Activated CD8-positive, alpha-beta T cell treated with anti-CD3 and anti-CD28 coated beads for 36 hours (primary cell): ENCODE measurements at regions not wholly inside any gene's neighbourhood (a gene's known extent, or its start where the extent isn't known, plus 50 kb on each side); places are given as distances from the start of the nearest gene placed in this dataset.

Source experiments
- ATAC-seq: fragments of 200-7000 bp; cut with Tn5 transposase; one replicate; pipeline ENCODE4 v1.10.0; 2021; ENCODE audit warnings: mild to moderate bottlenecking, moderate library complexity
- CTCF ChIA-PET: fragments of 350-600 bp; sonication (Branson Sonifier 250); formaldehyde crosslinking; loops from one replicate; lab custom pipeline; 2021; ENCODE audit warnings: antibody characterized with exemption; lab: Charles Lee
- POLR2A ChIA-PET: fragments of 350-600 bp; sonication (Branson Sonifier 250); formaldehyde crosslinking; loops from one replicate; lab custom pipeline; 2021; ENCODE audit warnings: antibody characterized with exemption; lab: Charles Lee
- DNase-seq: peaks from one replicate; pipeline ENCODE4 v3.0.0-alpha.2; 2020
- H3K27ac Mint-ChIP-seq: one replicate; pipeline ENCODE4 v1.8.0; 2021; ENCODE audit warnings: mild to moderate bottlenecking, mixed read lengths
- H3K27me3 Mint-ChIP-seq: one replicate; pipeline ENCODE4 v1.8.0; 2021; ENCODE audit warnings: mixed read lengths
- H3K36me3 Mint-ChIP-seq: one replicate; pipeline ENCODE4 v1.8.0; 2021; ENCODE audit warnings: low read depth, mixed read lengths
- H3K4me1 Mint-ChIP-seq: one replicate; pipeline ENCODE4 v1.8.0; 2021; ENCODE audit warnings: low read depth, mixed read lengths
- H3K4me3 Mint-ChIP-seq: one replicate; pipeline ENCODE4 v1.8.0; 2021; ENCODE audit warnings: mild to moderate bottlenecking, moderate library complexity, mixed read lengths
- H3K9me3 Mint-ChIP-seq: one replicate; pipeline ENCODE4 v1.8.0; 2021; ENCODE audit warnings: mixed read lengths
- intact Hi-C: fragments of 100-400 bp; cut with micrococcal nuclease; formaldehyde crosslinking; loops from one replicate; pipeline ENCODE4 v1.10.0; 2022
- TF ChIP-seq, protein P1 (sequence below): fragments of 200-600 bp; IDR thresholded peaks from one replicate; pipeline ENCODE4 v1.8.0; 2022; ENCODE audit warnings: antibody characterized with exemption, mild to moderate bottlenecking

DNA sequence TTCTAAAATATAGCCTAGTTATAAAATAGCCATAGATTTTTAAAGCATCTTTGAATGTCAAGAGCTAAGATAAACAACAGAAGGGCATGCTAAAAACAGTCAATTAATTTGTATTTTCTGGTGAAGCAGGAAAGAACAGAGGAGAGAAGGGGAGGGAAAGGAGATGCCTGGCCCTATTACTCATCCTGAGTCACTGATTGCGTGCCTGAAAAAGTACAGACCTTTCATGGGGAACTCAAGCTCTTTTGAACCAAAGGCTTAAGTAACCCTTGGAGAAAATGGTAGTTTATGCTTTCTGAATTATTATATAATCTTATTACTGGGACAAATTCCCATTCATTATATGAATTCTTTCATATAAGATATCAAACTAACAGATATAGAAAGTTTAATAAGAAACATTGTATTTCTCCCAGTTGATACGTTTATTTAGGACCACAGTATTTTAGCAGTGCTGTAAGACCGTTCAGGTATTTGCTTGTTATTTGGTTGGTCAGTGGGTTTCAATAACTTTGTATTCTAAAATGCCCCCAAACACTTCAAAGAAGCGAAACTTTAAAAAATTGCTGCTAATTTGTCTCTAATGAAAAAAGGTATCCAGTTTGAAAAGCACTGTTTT lies 151.3 kb downstream of the HGF start:
- Mint-ChIP-seq H3K27me3 (no peaks in the 10 kb centered on the region), H3K4me1 (no peaks in the 10 kb centered on the region), H3K4me3 (no peak overlapping the region), H3K9me3 (peaks cover 2% of the 10 kb centered on the region), H3K27ac (no peak overlapping the region), H3K36me3 (no peaks in the 10 kb centered on the region)
- POLR2A ChIA-PET, result no interaction called here
- TF ChIP-seq, protein P1, sequence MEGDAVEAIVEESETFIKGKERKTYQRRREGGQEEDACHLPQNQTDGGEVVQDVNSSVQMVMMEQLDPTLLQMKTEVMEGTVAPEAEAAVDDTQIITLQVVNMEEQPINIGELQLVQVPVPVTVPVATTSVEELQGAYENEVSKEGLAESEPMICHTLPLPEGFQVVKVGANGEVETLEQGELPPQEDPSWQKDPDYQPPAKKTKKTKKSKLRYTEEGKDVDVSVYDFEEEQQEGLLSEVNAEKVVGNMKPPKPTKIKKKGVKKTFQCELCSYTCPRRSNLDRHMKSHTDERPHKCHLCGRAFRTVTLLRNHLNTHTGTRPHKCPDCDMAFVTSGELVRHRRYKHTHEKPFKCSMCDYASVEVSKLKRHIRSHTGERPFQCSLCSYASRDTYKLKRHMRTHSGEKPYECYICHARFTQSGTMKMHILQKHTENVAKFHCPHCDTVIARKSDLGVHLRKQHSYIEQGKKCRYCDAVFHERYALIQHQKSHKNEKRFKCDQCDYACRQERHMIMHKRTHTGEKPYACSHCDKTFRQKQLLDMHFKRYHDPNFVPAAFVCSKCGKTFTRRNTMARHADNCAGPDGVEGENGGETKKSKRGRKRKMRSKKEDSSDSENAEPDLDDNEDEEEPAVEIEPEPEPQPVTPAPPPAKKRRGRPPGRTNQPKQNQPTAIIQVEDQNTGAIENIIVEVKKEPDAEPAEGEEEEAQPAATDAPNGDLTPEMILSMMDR, result no peak
- intact Hi-C loops, result no loop called here
- CTCF ChIA-PET, result no interaction called here
- DNase-seq, result no peak
- ATAC-seq, result no peak

DNA sequence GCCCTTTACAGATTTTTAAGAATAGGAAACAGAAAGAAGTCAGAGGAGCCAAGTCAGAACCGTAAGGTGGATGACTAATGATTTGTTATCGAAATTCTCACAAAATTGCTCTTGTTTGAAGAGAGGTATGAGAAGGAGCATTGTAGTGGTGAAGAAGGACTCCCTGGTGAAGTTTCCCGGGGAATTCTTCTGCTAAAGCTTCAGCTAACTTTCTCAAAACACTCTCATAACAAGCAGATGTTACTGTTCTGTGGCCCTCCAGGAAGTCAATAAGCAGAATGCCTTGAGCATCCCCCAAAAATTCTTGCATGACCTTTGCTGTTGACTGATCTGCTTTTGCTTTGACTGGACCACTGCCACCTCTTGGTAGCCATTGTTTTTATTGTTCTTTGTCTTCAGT lies 152.9 kb downstream of the HGF start:
- ChIA-PET CTCF (no interaction called here), POLR2A (no interaction called here)
- TF ChIP-seq, protein P1, result no peak
- Mint-ChIP-seq H3K9me3 (peaks cover 2% of the 10 kb centered on the region), H3K4me3 (no peak overlapping the region), H3K27me3 (no peaks in the 10 kb centered on the region), H3K27ac (no peak overlapping the region), H3K36me3 (no peaks in the 10 kb centered on the region), H3K4me1 (no peaks in the 10 kb centered on the region)
- DNase-seq (no peak), ATAC-seq (no peak)
- intact Hi-C loops, result no loop called here

DNA sequence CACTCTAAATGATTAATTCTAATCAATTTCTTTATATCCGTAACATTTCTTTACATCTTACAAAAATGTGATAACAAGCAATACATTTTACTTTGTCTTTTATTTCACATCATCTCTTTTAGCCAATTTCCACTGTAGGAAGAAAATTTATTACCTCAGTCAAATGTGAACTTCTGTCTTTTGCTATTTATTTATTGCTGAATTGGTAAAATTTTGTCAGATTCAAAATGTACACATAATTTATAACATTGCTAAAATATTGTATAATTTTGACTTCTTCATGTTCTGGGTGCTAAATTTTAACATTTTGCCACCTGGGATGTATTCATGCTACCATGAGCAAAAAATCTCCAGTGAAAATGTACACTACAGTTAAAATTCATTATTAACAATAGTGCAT lies 158.0 kb downstream of the HGF start:
- no peak overlapping the region for H3K4me3 Mint-ChIP-seq
- intact Hi-C loops, result no loop called here
- no peak overlapping the region for H3K27ac Mint-ChIP-seq
- H3K27me3 Mint-ChIP-seq, result no peaks in the 10 kb centered on the region
- peaks cover 2% of the 10 kb centered on the region for H3K9me3 Mint-ChIP-seq
- DNase-seq (no peak), ATAC-seq (no peak)
- TF ChIP-seq, protein P1, result no peak
- POLR2A ChIA-PET, result no interaction called here
- no peaks in the 10 kb centered on the region for H3K4me1 Mint-ChIP-seq
- H3K36me3 Mint-ChIP-seq, result no peaks in the 10 kb centered on the region
- CTCF ChIA-PET, result no interaction called here

DNA sequence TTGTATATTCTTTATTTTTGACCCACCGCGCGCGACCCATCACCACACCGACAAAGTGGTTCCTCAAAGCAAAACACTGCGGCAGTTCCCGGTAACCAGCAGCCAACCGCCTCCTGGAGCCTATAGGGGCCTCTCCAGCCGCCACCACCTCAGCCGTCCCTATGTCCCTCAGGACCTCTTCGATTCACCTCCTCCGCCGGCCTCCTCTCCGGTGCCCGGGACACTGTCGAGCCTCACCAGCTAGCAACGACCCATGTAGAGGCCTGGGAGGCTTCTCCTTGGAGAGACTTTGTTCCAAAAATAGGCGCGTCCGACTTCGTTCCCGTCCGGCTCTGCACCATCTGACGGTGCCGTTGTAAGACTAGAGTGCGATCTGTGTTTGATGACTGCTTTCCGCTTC lies 158.8 kb downstream of the HGF start:
- POLR2A ChIA-PET, result no interaction called here
- CTCF ChIA-PET, result no interaction called here
- Mint-ChIP-seq H3K9me3 (peaks cover 2% of the 10 kb centered on the region), H3K27ac (no peak overlapping the region), H3K36me3 (no peaks in the 10 kb centered on the region), H3K27me3 (no peaks in the 10 kb centered on the region), H3K4me3 (no peak overlapping the region), H3K4me1 (no peaks in the 10 kb centered on the region)
- intact Hi-C loops, result no loop called here
- DNase-seq (no peak), ATAC-seq (no peak)
- TF ChIP-seq, protein P1, result no peak

DNA sequence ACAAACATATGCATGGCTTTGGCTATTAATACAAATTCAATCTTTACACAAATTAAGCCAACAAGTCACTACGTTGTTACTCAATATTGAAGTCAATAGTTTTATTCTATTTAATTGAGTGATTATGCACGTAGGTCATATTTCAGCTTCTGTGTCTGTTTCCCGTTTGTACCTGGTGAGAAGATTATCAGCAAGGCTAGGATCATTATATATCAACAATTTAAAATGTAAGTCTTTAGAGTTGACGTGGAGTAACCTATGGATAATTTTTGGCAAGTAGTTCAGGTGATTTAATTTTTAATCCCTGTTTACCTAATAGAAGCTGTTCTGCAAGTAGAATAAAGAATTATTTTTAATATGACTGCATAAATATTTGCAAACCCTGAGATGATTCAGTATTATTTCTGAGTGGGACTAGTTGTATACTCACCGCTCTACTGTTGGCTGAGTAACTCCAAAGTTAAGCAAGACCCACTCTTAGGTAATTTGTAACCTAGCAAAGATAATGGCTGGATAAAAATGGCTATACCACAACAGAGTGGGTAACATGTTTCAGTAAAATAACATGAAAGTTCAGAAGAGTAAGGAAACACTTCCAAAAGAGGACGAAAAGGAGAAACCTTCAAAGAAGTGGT lies 161.0 kb downstream of the HGF start:
- TF ChIP-seq, protein P1, result no peak

More for the DNA sequence above, 161.0 kb downstream of the HGF start:
- DNase-seq (no peak), ATAC-seq (no peak)
- intact Hi-C loops, result no loop called here
- Mint-ChIP-seq H3K36me3 (no peaks in the 10 kb centered on the region), H3K9me3 (no peaks in the 10 kb centered on the region), H3K27ac (no peak overlapping the region), H3K27me3 (no peaks in the 10 kb centered on the region), H3K4me1 (no peaks in the 10 kb centered on the region), H3K4me3 (no peak overlapping the region)
- CTCF ChIA-PET, result no interaction called here
- POLR2A ChIA-PET, result no interaction called here
